LNCAP (cell line): ENCODE measurements at regions not wholly inside any gene's neighbourhood (a gene's known extent, or its start where the extent isn't known, plus 50 kb on each side); places are given as distances from the start of the nearest gene placed in this dataset.

Source experiments
- CTCF ChIP-seq: fragments of 450-650 bp; IDR thresholded peaks from 2 replicates; pipeline ENCODE4 v1.5.1; 2017; ENCODE audit warnings: mild to moderate bottlenecking

GRCh38 chr3:103730744-103731143, 1295.9 kb downstream of the ZPLD1 start:
- TF ChIP-seq CTCF = no peak

- TF ChIP-seq CTCF = no peak
Observed at GRCh38 chr3:103752986-103753385, 1318.2 kb downstream of the ZPLD1 start.

GRCh38 chr3:103767635-103768034, 1332.8 kb downstream of the ZPLD1 start:
- TF ChIP-seq CTCF = no peak

- no peak for TF ChIP-seq CTCF
Observed at GRCh38 chr3:103785017-103785416, 1350.2 kb downstream of the ZPLD1 start.

GRCh38 chr3:103785537-103785936, 1350.7 kb downstream of the ZPLD1 start:
- TF ChIP-seq CTCF = no peak

GRCh38 chr3:103786296-103786695, 1351.5 kb downstream of the ZPLD1 start:
- TF ChIP-seq CTCF = no peak

- no peak for TF ChIP-seq CTCF
Observed at GRCh38 chr3:103787164-103787871, 1352.5 kb downstream of the ZPLD1 start.

- TF ChIP-seq CTCF = no peak
Observed at GRCh38 chr3:103787879-103788278, 1353.1 kb downstream of the ZPLD1 start.
